ENCODE measurements at regions not wholly inside any gene's neighbourhood (a gene's known extent, or its start where the extent isn't known, plus 50 kb on each side); places are given as distances from the start of the nearest gene placed in this dataset.
"Not testable (repeated sequence)": the region's sequence is repeated elsewhere in the genome, so short reads cannot be mapped to it uniquely, and the experiment has no call there.

GRCh38 chr13:81563091-81563490 lies 1222.2 kb upstream of the SPRY2 start:
- Mint-ChIP-seq H3K27me3 (no peaks in the 10 kb centered on the region), H3K27ac (no peak overlapping the region), H3K9me3 (peaks cover 5% of the 10 kb centered on the region)

GRCh38 chr13:81562598-81562997 lies 1221.7 kb upstream of the SPRY2 start:
- no peak for ATAC-seq (ENCODE audit: low read depth)

More at GRCh38 chr13:81563091-81563490, 1222.2 kb upstream of the SPRY2 start:
- DNase-seq (no peak), ATAC-seq (ENCODE audit: low read depth) (no peak)
- intact Hi-C loops (cut with micrococcal nuclease), result no loop called here
- no peaks in the 10 kb centered on the region for H3K36me3 Mint-ChIP-seq (ENCODE audit: low read depth)
- H3K4me3 Mint-ChIP-seq, result no peak overlapping the region
- ChIA-PET POLR2A (no interaction called here), CTCF (no interaction called here)
- H3K4me1 Mint-ChIP-seq, result no peaks in the 10 kb centered on the region
- TF ChIP-seq CTCF (IDR thresholded peaks at IDR 0.05), result no peak

GRCh38 chr13:81551036-81551435 lies 1210.1 kb upstream of the SPRY2 start:
- no peaks in the 10 kb centered on the region for H3K4me1 Mint-ChIP-seq
- H3K27ac Mint-ChIP-seq, result no peak overlapping the region
- ATAC-seq (ENCODE audit: low read depth) (no peak), DNase-seq (no peak)
- intact Hi-C loops (cut with micrococcal nuclease), result no loop called here
- no peaks in the 10 kb centered on the region for H3K36me3 Mint-ChIP-seq (ENCODE audit: low read depth)
- no peaks in the 10 kb centered on the region for H3K27me3 Mint-ChIP-seq
- H3K4me3 Mint-ChIP-seq, result no peak overlapping the region
- CTCF ChIA-PET, result no interaction called here
- POLR2A ChIA-PET, result no interaction called here
- H3K9me3 Mint-ChIP-seq, result peaks cover 20% of the 10 kb centered on the region
- TF ChIP-seq CTCF (IDR thresholded peaks at IDR 0.05), result no peak

More at GRCh38 chr13:81562598-81562997, 1221.7 kb upstream of the SPRY2 start:
- POLR2A ChIA-PET, result no interaction called here
- no peak overlapping the region for H3K4me3 Mint-ChIP-seq
- no peak overlapping the region for H3K27ac Mint-ChIP-seq
- TF ChIP-seq CTCF (IDR thresholded peaks at IDR 0.05), result no peak
- intact Hi-C loops (cut with micrococcal nuclease), result no loop called here
- DNase-seq, result no peak
- H3K9me3 Mint-ChIP-seq, result peaks cover 5% of the 10 kb centered on the region
- no peaks in the 10 kb centered on the region for H3K4me1 Mint-ChIP-seq
- no peaks in the 10 kb centered on the region for H3K36me3 Mint-ChIP-seq (ENCODE audit: low read depth)
- CTCF ChIA-PET, result no interaction called here
- H3K27me3 Mint-ChIP-seq, result no peaks in the 10 kb centered on the region

- DNase-seq; H3K4me1 Mint-ChIP-seq; CTCF ChIA-PET; POLR2A ChIA-PET; intact Hi-C loops (cut with micrococcal nuclease); H3K27ac Mint-ChIP-seq; H3K4me3 Mint-ChIP-seq; H3K27me3 Mint-ChIP-seq; ATAC-seq (ENCODE audit: low read depth); H3K36me3 Mint-ChIP-seq (ENCODE audit: low read depth): not testable (repeated sequence)
- H3K9me3 Mint-ChIP-seq, result peaks cover 16% of the 10 kb centered on the region
Observed at GRCh38 chr13:81546294-81546693, 1205.4 kb upstream of the SPRY2 start.

GRCh38 chr13:81540777-81541176 lies 1199.9 kb upstream of the SPRY2 start:
- DNase-seq (no peak), ATAC-seq (ENCODE audit: low read depth) (no peak)
- CTCF ChIA-PET, result no interaction called here
- Mint-ChIP-seq H3K4me3 (no peak overlapping the region), H3K36me3 (ENCODE audit: low read depth) (no peaks in the 10 kb centered on the region), H3K27me3 (no peaks in the 10 kb centered on the region), H3K4me1 (no peaks in the 10 kb centered on the region), H3K9me3 (peaks cover 2% of the 10 kb centered on the region), H3K27ac (no peak overlapping the region)
- POLR2A ChIA-PET, result no interaction called here
- intact Hi-C loops (cut with micrococcal nuclease), result no loop called here
- TF ChIP-seq CTCF (IDR thresholded peaks at IDR 0.05), result no peak

GRCh38 chr13:81539643-81540150 lies 1198.8 kb upstream of the SPRY2 start:
- POLR2A ChIA-PET, result no interaction called here

More at GRCh38 chr13:81539643-81540150, 1198.8 kb upstream of the SPRY2 start:
- no peak for DNase-seq
- CTCF ChIA-PET, result no interaction called here
- Mint-ChIP-seq H3K27me3 (no peaks in the 10 kb centered on the region), H3K27ac (no peak overlapping the region), H3K4me1 (no peaks in the 10 kb centered on the region), H3K36me3 (ENCODE audit: low read depth) (no peaks in the 10 kb centered on the region), H3K9me3 (peaks cover 5% of the 10 kb centered on the region), H3K4me3 (no peak overlapping the region)
- no peak for ATAC-seq (ENCODE audit: low read depth)
- no peak for TF ChIP-seq CTCF (IDR thresholded peaks at IDR 0.05)
- intact Hi-C loops (cut with micrococcal nuclease), result no loop called here
